GM21529 (cell line): ENCODE measurements at regions not wholly inside any gene's neighbourhood (a gene's known extent, or its start where the extent isn't known, plus 50 kb on each side); places are given as distances from the start of the nearest gene placed in this dataset.
"Not testable (repeated sequence)": the region's sequence is repeated elsewhere in the genome, so short reads cannot be mapped to it uniquely, and the experiment has no call there.

Source experiments
- ATAC-seq: cut with Tn5 transposase; IDR thresholded peaks from one replicate; pipeline ENCODE4 v1.9.1; 2021; ENCODE audit not compliant: unreplicated experiment

GRCh38 chr16:21363550-21364223 lies 85.6 kb upstream of the CRYM start:
- ATAC-seq = peak; percentile 36

GRCh38 chr16:21361612-21362227 lies 83.6 kb upstream of the CRYM start:
- ATAC-seq = not testable (repeated sequence)

DNA sequence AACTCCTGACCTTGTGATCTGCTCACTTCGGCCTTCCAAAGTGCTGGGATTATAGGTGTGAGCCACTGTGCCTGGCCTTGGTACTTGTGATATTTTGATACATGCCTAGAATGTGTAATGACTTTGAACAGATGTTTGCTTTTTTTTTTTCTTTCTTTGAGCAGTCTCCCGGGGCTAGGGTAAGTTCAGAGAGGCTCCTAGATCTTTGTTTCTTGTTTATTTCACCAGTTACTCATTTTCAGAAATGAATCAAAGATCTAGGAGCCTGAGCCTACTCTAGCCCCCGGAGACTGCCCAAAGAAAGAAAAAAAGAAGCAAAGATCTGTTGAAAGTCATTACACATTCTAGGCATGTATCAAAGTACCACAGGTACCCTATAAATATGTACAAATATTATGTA lies 83.0 kb upstream of the CRYM start:
- not testable (repeated sequence) for ATAC-seq

DNA sequence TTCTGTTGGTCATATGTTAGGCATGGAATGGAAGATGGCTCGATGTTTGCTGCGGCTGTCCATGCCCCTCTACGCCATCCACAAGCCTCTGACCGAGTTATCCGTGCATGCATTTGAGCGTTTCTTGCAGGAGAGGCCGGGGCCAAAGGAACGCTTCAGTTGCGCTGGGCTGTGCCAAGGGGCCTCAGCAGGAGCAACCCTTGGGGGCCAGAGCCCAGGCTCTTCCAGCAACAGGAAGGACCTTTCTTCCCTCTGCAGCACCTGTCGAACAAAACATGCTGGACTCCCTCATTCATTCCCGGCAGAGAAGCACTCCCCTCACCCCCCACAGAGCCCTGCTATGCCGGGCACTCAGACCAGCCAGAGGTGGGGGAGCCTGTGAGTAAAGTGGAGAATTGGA lies 81.4 kb upstream of the CRYM start:
- ATAC-seq = not testable (repeated sequence)

- peak; percentile 56 for ATAC-seq
These were observed 80.2 kb upstream of the CRYM start for GRCh38 chr16:21358261-21358795.

DNA sequence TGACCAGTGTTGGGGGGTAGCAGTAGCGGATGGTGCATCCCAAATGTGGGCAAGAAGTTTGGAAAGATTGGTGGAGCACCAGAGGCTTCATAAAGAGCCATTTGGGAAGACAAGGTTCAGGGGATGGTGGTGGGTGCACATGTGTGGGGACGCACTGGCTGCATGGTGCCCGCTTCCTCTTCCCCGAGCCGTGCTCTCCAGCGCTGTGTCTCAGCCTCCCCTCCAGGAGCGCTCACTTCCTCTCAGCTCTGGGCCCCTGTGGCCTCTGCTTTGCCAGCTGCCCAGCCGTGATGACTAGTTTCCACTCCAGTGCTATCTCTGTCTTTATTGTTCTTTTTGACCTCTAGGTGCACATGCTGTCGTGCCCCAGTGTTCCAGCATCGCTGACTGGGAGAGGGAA lies 78.2 kb upstream of the CRYM start:
- not testable (repeated sequence) for ATAC-seq

DNA sequence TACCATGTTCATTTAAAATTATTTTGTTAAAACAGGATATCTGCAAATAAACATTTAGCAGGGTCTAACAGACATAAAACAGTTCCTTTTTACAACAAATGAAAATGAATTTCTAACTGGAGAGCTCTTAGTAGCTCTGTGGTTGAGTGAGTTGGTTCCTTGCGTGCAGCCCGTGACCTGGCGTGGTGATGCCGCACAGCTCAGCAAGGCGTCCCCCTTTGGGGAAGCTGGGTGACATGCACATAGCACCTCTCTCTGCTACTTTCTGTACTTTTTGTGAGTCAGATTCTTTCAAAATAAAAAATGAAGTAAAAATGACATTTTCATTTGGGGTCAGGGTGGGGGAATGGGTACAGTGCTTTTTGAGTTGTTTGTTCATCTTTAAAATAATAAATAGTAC lies 73.3 kb upstream of the CRYM start:
- not testable (repeated sequence) for ATAC-seq

DNA sequence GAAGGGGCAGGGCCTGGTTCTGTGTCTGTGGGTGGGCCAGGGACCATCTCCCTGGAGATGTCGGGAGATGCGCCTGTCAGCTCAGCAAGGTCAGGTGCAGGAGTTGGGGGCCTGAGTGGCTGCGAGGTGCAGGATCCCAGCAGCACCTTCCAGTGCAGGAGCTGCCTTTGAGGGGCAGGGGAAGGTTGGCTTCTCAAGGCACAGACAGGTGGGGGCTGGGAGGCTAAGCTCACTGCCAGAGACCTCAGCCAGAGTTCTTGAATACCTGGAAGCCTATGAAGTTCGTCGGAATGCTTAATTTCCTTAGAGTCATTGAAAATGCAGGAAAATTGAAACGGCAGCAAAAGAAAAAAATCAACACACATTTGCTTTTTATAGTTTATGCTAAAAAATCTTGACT lies 72.8 kb upstream of the CRYM start:
- not testable (repeated sequence) for ATAC-seq

- ATAC-seq = not testable (repeated sequence)
These were observed 71.2 kb upstream of the CRYM start for GRCh38 chr16:21349336-21349735.

GRCh38 chr16:21348815-21349214 lies 70.7 kb upstream of the CRYM start:
- not testable (repeated sequence) for ATAC-seq

DNA sequence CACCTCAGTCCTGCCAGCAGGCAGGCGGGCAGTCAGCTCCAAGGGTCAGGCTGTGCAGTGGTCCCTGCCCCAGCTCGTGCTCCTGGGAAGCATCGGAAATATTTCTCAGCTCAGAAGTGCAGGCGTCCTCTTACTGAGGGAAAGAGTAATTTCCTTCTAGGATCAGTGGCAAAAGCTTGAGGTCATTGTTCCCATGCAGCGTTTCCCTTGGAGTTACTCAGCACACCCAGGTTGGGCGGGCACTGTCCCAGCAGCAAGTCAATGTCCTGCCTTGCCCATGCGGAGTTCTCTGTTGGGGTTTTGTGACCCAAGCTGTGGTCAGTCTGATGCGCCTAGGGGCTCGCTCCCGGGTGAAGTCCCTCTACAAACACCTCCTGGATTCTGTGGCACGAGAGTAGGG lies 69.4 kb upstream of the CRYM start:
- not testable (repeated sequence) for ATAC-seq

DNA sequence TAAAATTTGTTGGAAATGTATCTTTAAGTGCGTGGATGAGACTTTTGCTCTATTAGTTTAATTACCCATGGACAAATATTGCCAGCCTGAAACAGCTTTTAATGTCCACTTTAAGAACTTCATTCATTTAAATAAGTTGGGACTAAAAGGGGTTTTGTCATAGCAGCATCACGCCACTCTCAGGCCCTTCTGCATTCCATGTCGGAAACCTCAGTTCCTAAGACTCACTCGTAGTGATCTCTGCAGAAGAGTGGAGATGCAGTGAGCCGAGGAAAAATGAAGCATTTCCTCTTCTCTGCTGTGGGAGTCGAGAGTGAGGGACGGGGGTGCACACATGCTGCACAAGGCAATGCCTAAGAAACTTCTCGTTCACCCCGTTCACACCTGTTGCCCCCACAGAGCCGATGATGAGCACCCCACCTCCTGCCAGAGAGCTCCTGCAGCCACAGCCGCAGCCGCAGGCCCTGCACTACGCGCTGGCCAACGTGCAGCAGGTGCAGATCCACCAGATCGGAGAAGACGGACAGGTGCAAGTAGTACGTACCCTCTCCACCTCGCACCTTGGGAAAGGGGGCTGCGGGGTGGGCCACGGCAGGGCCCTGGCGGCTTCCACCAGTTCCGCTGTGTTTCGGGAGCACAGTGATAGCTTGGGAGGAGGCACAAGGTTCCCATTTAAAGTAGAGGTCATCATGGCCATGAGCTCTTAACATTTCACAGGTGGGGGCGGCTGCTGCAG lies 68.8 kb upstream of the CRYM start:
- not testable (repeated sequence) for ATAC-seq

GRCh38 chr16:21344361-21344912 lies 66.3 kb upstream of the CRYM start:
- ATAC-seq = not testable (repeated sequence)

- ATAC-seq = no peak
These were observed 63.0 kb upstream of the CRYM start for GRCh38 chr16:21341101-21341500.

- ATAC-seq = no peak
These were observed 61.9 kb upstream of the CRYM start for GRCh38 chr16:21339941-21340340.

GRCh38 chr16:21339269-21339641 lies 61.2 kb upstream of the CRYM start:
- no peak for ATAC-seq

- no peak for ATAC-seq
These were observed 60.6 kb upstream of the CRYM start for GRCh38 chr16:21338537-21339268.

GRCh38 chr16:21336231-21336630 lies 58.1 kb upstream of the CRYM start:
- no peak for ATAC-seq

GRCh38 chr16:21334188-21335146 lies 56.4 kb upstream of the CRYM start:
- ATAC-seq = not testable (repeated sequence)

DNA sequence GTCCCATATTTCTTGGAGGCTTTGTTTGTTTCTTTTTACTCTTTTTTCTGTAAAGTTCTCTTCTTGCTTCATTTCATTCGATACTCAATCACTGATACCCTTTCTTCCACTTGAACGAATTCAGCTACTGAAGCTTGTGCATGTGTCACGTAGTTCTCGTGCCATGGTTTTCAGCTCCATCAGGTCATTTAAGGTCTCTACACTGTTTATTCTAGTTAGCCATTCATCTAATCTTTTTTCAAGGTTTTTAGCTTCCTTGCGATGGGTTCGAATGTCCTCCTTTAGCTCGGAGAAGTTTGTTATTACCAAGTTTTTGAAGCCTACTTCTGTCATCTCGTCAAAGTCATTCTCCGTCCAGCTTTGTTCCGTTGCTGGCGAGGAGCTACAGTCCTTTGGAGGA lies 55.6 kb upstream of the CRYM start:
- not testable (repeated sequence) for ATAC-seq
